Trophoblast cell (in vitro differentiated cells and primary cell): ENCODE measurements at regions not wholly inside any gene's neighbourhood (a gene's known extent, or its start where the extent isn't known, plus 50 kb on each side); places are given as distances from the start of the nearest gene placed in this dataset.

ENCODE experiments used
- DNase-seq, 2 donors: peaks; one replicate each; pipeline ENCODE4 v3.0.0-alpha.2; 2016
- H2AFZ ChIP-seq: 2 replicates; pipeline ENCODE4 v1.6.1; 2013; ENCODE audit warnings: low read length, moderate library complexity, mild to moderate bottlenecking; ENCODE audit not compliant: insufficient read depth, poor library complexity
- H2AK5ac ChIP-seq: 2 replicates; pipeline ENCODE4 v1.6.1; 2013; ENCODE audit warnings: mild to moderate bottlenecking, low read length
- H2BK120ac ChIP-seq: 2 replicates; pipeline ENCODE4 v1.6.1; 2013; ENCODE audit warnings: low read length, mild to moderate bottlenecking, moderate library complexity; ENCODE audit not compliant: insufficient read depth, poor library complexity
- H2BK12ac ChIP-seq: 2 replicates; pipeline ENCODE4 v1.6.1; 2013; ENCODE audit warnings: mild to moderate bottlenecking, low read length, moderate library complexity
- H2BK5ac ChIP-seq: 2 replicates; pipeline ENCODE4 v1.6.1; 2013; ENCODE audit warnings: low read length, low read depth, moderate library complexity, mild to moderate bottlenecking; ENCODE audit not compliant: poor library complexity
- H3K14ac ChIP-seq: 2 replicates; pipeline ENCODE4 v1.6.1; 2013; ENCODE audit warnings: mild to moderate bottlenecking, low read length
- H3K18ac ChIP-seq: 2 replicates; pipeline ENCODE4 v1.6.1; 2013; ENCODE audit warnings: mild to moderate bottlenecking, low read length
- H3K23ac ChIP-seq: 2 replicates; pipeline ENCODE4 v1.6.1; 2013; ENCODE audit warnings: low read length
- H3K27ac ChIP-seq: 2 replicates; pipeline ENCODE4 v1.5.1; 2013; ENCODE audit warnings: low read depth, mild to moderate bottlenecking, inconsistent platforms, low read length, moderate library complexity
- H3K27me3 ChIP-seq: 2 replicates; pipeline ENCODE4 v1.6.1; 2013; ENCODE audit warnings: inconsistent platforms, mild to moderate bottlenecking, low read length, moderate library complexity; ENCODE audit not compliant: insufficient read depth
- H3K36me3 ChIP-seq, 2 experiments: 1 replicate in 1 of 2; 2 replicates in 1 of 2; pipeline ENCODE4 v1.6.1; 2013; ENCODE audit warnings: low read length in 2 of 2, mild to moderate bottlenecking in 2 of 2, moderate library complexity in 1 of 2; ENCODE audit not compliant: insufficient read depth in 2 of 2, control insufficient read depth in 1 of 2
- H3K4ac ChIP-seq: 2 replicates; pipeline ENCODE4 v1.6.1; 2013; ENCODE audit warnings: low read depth, mild to moderate bottlenecking, low read length, moderate library complexity
- H3K4me1 ChIP-seq, 2 experiments: 1 replicate in 1 of 2; 2 replicates in 1 of 2; pipeline ENCODE4 v1.6.1; 2013; ENCODE audit warnings: low read length in 2 of 2, mild to moderate bottlenecking in 2 of 2, moderate library complexity in 1 of 2; ENCODE audit not compliant: insufficient read depth in 2 of 2, control insufficient read depth in 1 of 2
- H3K4me2 ChIP-seq: 2 replicates; pipeline ENCODE4 v1.6.1; 2013; ENCODE audit warnings: inconsistent platforms, mild to moderate bottlenecking, low read length, moderate library complexity
- H3K4me3 ChIP-seq: 2 replicates; pipeline ENCODE4 v1.5.1; 2013; ENCODE audit warnings: mild to moderate bottlenecking, low read depth, low read length, inconsistent platforms
- H3K79me1 ChIP-seq: one replicate; pipeline ENCODE4 v1.6.1; 2013; ENCODE audit warnings: low read length
- H3K79me2 ChIP-seq: 2 replicates; pipeline ENCODE4 v1.6.1; 2013; ENCODE audit warnings: low read length, mild to moderate bottlenecking; ENCODE audit not compliant: control insufficient read depth, insufficient read depth, poor library complexity
- H3K9ac ChIP-seq: 2 replicates; pipeline ENCODE4 v1.6.1; 2013; ENCODE audit warnings: mild to moderate bottlenecking, low read length
- H3K9me3 ChIP-seq: 2 replicates; pipeline ENCODE4 v1.6.1; 2013; ENCODE audit warnings: low read depth, mild to moderate bottlenecking, control low read depth, inconsistent platforms, low read length; ENCODE audit not compliant: insufficient read depth
- H4K12ac ChIP-seq: 2 replicates; pipeline ENCODE4 v1.6.1; 2013; ENCODE audit warnings: low read depth, mild to moderate bottlenecking, low read length, moderate library complexity
- H4K8ac ChIP-seq: 2 replicates; pipeline ENCODE4 v1.6.1; 2013; ENCODE audit warnings: low read depth, mild to moderate bottlenecking, low read length, moderate library complexity
- H4K91ac ChIP-seq: one replicate; pipeline ENCODE4 v1.6.1; 2013; ENCODE audit warnings: low read depth, mild to moderate bottlenecking, low read length, moderate library complexity
- WGBS: extraction: QIAGEN DNeasy Blood & Tissue Kit; methylation state at CpG from one replicate; pipeline ENCODE4 v1.1.7; 2013; ENCODE audit warnings: missing lambda C conversion rate; ENCODE audit not compliant: insufficient read length, insufficient coverage; ENCODE audit errors: extremely low coverage; 5-methylcytosine and 5-hydroxymethylcytosine counted together

DNA sequence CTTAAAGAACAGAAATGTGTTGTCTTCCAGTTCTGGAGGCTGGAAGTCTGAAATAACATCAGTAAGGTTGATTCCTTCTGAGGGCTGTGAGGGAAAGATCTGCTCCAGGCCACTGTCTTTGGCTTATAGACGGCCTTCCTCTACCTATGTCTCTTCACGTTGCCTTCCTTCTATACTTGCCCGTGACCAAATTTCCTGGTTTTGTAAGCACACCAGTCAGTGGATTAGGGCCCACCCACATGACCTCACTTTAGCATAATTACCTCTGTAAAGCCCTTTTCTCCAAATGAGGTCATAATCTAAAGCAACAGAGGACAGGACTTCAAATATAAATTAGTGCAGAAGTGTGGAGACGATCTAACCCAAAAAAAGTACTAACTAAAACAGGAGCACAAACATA, 231.6 kb downstream of the NRIP1 start:
- Histone ChIP-seq H2BK120ac (no peak overlapping the region), H3K27me3 (no peaks in the 10 kb centered on the region), H3K36me3 (no peaks in the 10 kb centered on the region), H3K23ac (no peak overlapping the region), H3K4me1 (no peaks in the 10 kb centered on the region), H3K9ac (no peak overlapping the region), H4K12ac (no peak overlapping the region), H4K8ac (no peak overlapping the region), H3K4me3 (no peak overlapping the region), H3K27ac (no peak overlapping the region), H3K4me2 (no peak overlapping the region), H2BK5ac (no peak overlapping the region), H3K9me3 (no peaks in the 10 kb centered on the region), H2BK12ac (no peak overlapping the region), H2AFZ (no peak overlapping the region), H2AK5ac (no peak overlapping the region), H3K4ac (no peak overlapping the region), H3K14ac (no peak overlapping the region), H3K18ac (no peak overlapping the region), H3K79me2 (no peaks in the 10 kb centered on the region), H4K91ac (no peak overlapping the region), H3K79me1 (no peaks in the 10 kb centered on the region)
- WGBS = no CpG with 5 or more reads among the region's 4 CpGs
- peak; percentile 48 to 76 for DNase-seq

DNA sequence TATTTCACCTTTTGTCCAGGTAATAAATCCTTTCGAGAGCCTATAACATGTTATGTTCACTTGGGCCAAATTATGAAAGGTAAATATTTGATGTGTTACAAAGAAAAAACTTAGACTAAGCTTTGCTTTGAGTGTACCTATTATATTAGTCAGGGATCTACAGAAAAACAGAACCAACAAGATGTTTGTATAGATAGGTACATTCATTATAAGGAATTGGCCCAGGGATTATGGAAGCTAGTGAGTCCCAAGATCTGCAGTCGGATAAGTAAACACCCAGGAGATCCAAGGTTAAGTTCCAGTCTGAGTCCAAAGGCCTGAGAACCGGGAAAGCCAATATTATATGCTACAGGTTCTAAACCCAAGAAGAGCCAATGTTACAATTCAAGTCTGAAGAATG, 234.5 kb downstream of the NRIP1 start:
- H3K4me3 ChIP-seq = no peak overlapping the region
- no CpG with 5 or more reads among the region's 3 CpGs for WGBS
- H3K18ac ChIP-seq = no peak overlapping the region
- no peak overlapping the region for H3K14ac ChIP-seq
- no peaks in the 10 kb centered on the region for H3K9me3 ChIP-seq
- no peak overlapping the region for H2BK120ac ChIP-seq
- H2AFZ ChIP-seq = no peak overlapping the region
- H3K9ac ChIP-seq = no peak overlapping the region
- no peak overlapping the region for H4K91ac ChIP-seq
- H3K4ac ChIP-seq = no peak overlapping the region
- no peak overlapping the region for H2BK12ac ChIP-seq
- H3K4me1 ChIP-seq = no peaks in the 10 kb centered on the region
- no peak overlapping the region for H4K8ac ChIP-seq
- no peak overlapping the region for H3K27ac ChIP-seq
- H3K79me1 ChIP-seq = no peaks in the 10 kb centered on the region
- peak in 1 of 2 donors; percentile 9 for DNase-seq
- no peak overlapping the region for H2AK5ac ChIP-seq
- no peak overlapping the region for H3K23ac ChIP-seq
- H3K36me3 ChIP-seq = no peaks in the 10 kb centered on the region
- H3K27me3 ChIP-seq = no peaks in the 10 kb centered on the region
- no peaks in the 10 kb centered on the region for H3K79me2 ChIP-seq
- H3K4me2 ChIP-seq = no peak overlapping the region
- no peak overlapping the region for H4K12ac ChIP-seq
- H2BK5ac ChIP-seq = no peak overlapping the region

DNA sequence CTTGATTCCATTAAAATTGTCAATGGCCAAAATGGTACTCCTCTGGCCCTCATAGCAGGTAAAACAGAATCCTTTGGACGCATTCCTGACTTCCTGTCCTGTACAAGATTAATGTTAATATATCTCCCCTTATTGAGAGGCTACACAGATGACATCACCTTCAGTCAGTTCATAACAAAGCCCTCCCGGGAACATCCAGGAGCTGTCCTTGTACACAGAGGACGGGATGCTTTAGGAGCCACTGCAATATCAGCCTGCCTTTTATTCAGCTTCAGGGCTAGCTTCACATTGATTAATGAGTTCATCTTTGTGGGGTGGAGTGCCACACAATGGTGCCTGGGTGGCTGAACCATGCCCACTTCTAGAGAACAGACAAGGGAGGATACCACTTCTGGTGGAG, 235.1 kb downstream of the NRIP1 start:
- Histone ChIP-seq H2AK5ac (no peak overlapping the region), H3K4me3 (no peak overlapping the region), H3K9me3 (no peaks in the 10 kb centered on the region), H2BK120ac (no peak overlapping the region), H3K9ac (no peak overlapping the region), H3K79me2 (no peaks in the 10 kb centered on the region), H2BK5ac (no peak overlapping the region), H2BK12ac (no peak overlapping the region), H3K18ac (no peak overlapping the region), H3K4me1 (no peaks in the 10 kb centered on the region), H3K27me3 (no peaks in the 10 kb centered on the region), H4K8ac (no peak overlapping the region), H3K23ac (no peak overlapping the region), H4K91ac (no peak overlapping the region), H3K4me2 (no peak overlapping the region), H3K79me1 (no peaks in the 10 kb centered on the region), H2AFZ (no peak overlapping the region), H3K27ac (no peak overlapping the region), H3K4ac (no peak overlapping the region), H3K36me3 (no peaks in the 10 kb centered on the region), H4K12ac (no peak overlapping the region), H3K14ac (no peak overlapping the region)
- WGBS = no CpG with 5 or more reads among the region's 3 CpGs
- DNase-seq = no peak

DNA sequence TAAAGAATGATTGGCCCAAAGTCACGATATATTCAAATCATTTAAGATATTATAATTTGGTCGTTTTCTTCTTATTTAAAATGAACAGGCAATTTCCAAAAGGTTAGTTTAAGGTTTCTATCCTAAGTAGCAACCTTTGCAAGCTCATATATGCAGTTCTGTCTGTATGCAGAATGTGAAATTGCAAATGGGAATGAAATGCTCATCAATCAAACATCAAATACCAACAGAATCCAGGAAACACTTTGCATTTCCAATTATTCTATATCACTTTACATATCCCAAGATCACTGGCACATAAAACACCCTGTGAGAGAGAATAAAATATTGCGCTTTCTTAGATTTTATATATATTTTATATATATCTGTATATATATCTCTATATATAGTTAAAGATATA, 237.3 kb downstream of the NRIP1 start:
- Histone ChIP-seq H3K27ac (no peak overlapping the region), H4K12ac (no peak overlapping the region), H3K9me3 (no peaks in the 10 kb centered on the region), H2AK5ac (no peak overlapping the region), H3K4me1 (no peaks in the 10 kb centered on the region), H3K36me3 (no peaks in the 10 kb centered on the region), H2BK12ac (no peak overlapping the region), H3K14ac (no peak overlapping the region), H2BK5ac (no peak overlapping the region), H3K23ac (no peak overlapping the region), H3K18ac (no peak overlapping the region), H4K91ac (no peak overlapping the region), H3K27me3 (no peaks in the 10 kb centered on the region), H3K4ac (no peak overlapping the region), H2BK120ac (no peak overlapping the region), H3K9ac (no peak overlapping the region), H3K79me1 (no peaks in the 10 kb centered on the region), H4K8ac (no peak overlapping the region), H3K79me2 (no peaks in the 10 kb centered on the region), H2AFZ (no peak overlapping the region), H3K4me3 (no peak overlapping the region), H3K4me2 (no peak overlapping the region)
- no CpG with 5 or more reads among the region's 3 CpGs for WGBS
- DNase-seq = no peak
